ENCODE measurements at regions not wholly inside any gene's neighbourhood (a gene's known extent, or its start where the extent isn't known, plus 50 kb on each side); places are given as distances from the start of the nearest gene placed in this dataset.

- Histone ChIP-seq H3K23me2 (ENCODE audit: low read depth, low read length) (no peaks in the 10 kb centered on the region), H2AK5ac (ENCODE audit: low read depth, low read length) (no peak overlapping the region), H3K4me2 (ENCODE audit: insufficient read depth in 1 of 2, low read depth in 2 of 2, low read length in 2 of 2) (no peak overlapping the region), H3K79me1 (ENCODE audit: low read depth, low read length) (no peaks in the 10 kb centered on the region), H3K27me3 (replicated peaks in 1 of 4; ENCODE audit: control insufficient read depth in 3 of 4, extremely low read depth in 1 of 4, insufficient read depth in 3 of 4, low read length in 3 of 4) (no peaks in the 10 kb centered on the region), H3K9ac (replicated peaks in 1 of 4; ENCODE audit: extremely low read depth in 1 of 4, low read depth in 3 of 4, low read length in 3 of 4) (no peak overlapping the region), H3K9me3 (ENCODE audit: insufficient read depth in 2 of 2, low read depth in 1 of 2, low read length in 1 of 2) (peaks cover 2 to 4% of the 10 kb centered on the region in 2 experiments; a peak in 2 of 4 replicates), H4K91ac (replicated peaks; ENCODE audit: insufficient read length, low read length) (no peak overlapping the region), H3K23ac (ENCODE audit: insufficient read length) (no peak overlapping the region), H4K8ac (ENCODE audit: extremely low read depth, insufficient read depth, low read length) (no peak overlapping the region), H3K56ac (replicated peaks; ENCODE audit: insufficient read length, low read depth, low read length) (no peak overlapping the region), H2BK20ac (ENCODE audit: low read length) (no peak overlapping the region), H3K4ac (replicated peaks; ENCODE audit: insufficient read length, low read depth, low read length) (no peak overlapping the region), H3K4me3 (ENCODE audit: extremely low read depth in 1 of 4, insufficient read depth in 2 of 4, low read depth in 3 of 4, low read length in 4 of 4) (no peak overlapping the region), H2BK5ac (ENCODE audit: low read depth, low read length) (no peak overlapping the region), H3K18ac (ENCODE audit: extremely low read depth, low read length) (no peak overlapping the region), H2BK12ac (ENCODE audit: low read depth, low read length) (no peak overlapping the region), H2BK120ac (replicated peaks; ENCODE audit: low read depth, low read length) (no peak overlapping the region), H4K5ac (ENCODE audit: insufficient read length, low read depth, low read length) (no peak overlapping the region), H3K36me3 (ENCODE audit: control insufficient read depth in 2 of 4, insufficient read depth in 4 of 4, low read length in 3 of 4) (no peaks in the 10 kb centered on the region), H2AFZ (ENCODE audit: low read length) (no peak overlapping the region), H3K4me1 (replicated peaks in 1 of 4; ENCODE audit: control insufficient read depth in 3 of 4, insufficient read depth in 4 of 4, low read length in 3 of 4) (no peaks in the 10 kb centered on the region), H3K79me2 (ENCODE audit: control insufficient read depth in 1 of 2, insufficient read depth in 2 of 2, low read length in 2 of 2) (no peaks in the 10 kb centered on the region), H3K14ac (ENCODE audit: insufficient read length) (no peak overlapping the region), H2BK15ac (ENCODE audit: low read length) (no peak overlapping the region), H3K27ac (ENCODE audit: low read depth, low read length) (no peak overlapping the region), H4K20me1 (replicated peaks in 1 of 2; ENCODE audit: control insufficient read depth in 1 of 2, insufficient read depth in 2 of 2, low read length in 2 of 2) (no peaks in the 10 kb centered on the region)
- 88% methylated on average over 4 of the region's 4 CpGs; no CpG with 5 or more reads in 1 of the 2 experiments for WGBS, 2 experiments (ENCODE audit: extremely low coverage in 1 of 2, insufficient coverage in 1 of 2, insufficient read length in 1 of 2, insufficient replicate concordance in 2 of 2, low coverage in 1 of 2, low lambda C conversion rate in 2 of 2, missing lambda C conversion rate in 1 of 2)
- ChIA-PET POLR2A (ENCODE audit: partially characterized antibody) (no interaction called here), CTCF (ENCODE audit: partially characterized antibody) (interaction anchor here (0.6 kb wide), 1 partner anchor 1105 kb away, joined by 4 read pairs; no protein-coding TSS in a partner anchor)
- FAIRE-seq (no peak), DNase-seq (ENCODE audit: low read depth in 1 of 2, low spot score in 2 of 2) (no peak)
- TF ChIP-seq CHD1 (IDR thresholded peaks at IDR 0.05; ENCODE audit: low read depth, low read length): no peak
- no peak for TF ChIP-seq KDM5A (IDR thresholded peaks at IDR 0.05; ENCODE audit: low read length)
- no peak for TF ChIP-seq KDM4A (IDR thresholded peaks at IDR 0.05; ENCODE audit: low read depth, low read length, severe bottlenecking)
- TF ChIP-seq SP1 (IDR thresholded peaks at IDR 0.05; ENCODE audit: low read depth, low read length): no peak
These were observed 2041.2 kb upstream of the PIK3C3 start for GRCh38 chr18:39913672-39914366.

Measured in H1 (cell line).